GM19455 (cell line): ENCODE measurements at regions not wholly inside any gene's neighbourhood (a gene's known extent, or its start where the extent isn't known, plus 50 kb on each side); places are given as distances from the start of the nearest gene placed in this dataset.

Experiments
- ATAC-seq: cut with Tn5 transposase; IDR thresholded peaks from one replicate; pipeline ENCODE4 v1.9.1; 2021; ENCODE audit not compliant: unreplicated experiment

GRCh38 chr9:78491402-78491801 lies 194.5 kb downstream of the PSAT1 start:
- ATAC-seq, result no peak

GRCh38 chr9:78493166-78493742 lies 196.3 kb downstream of the PSAT1 start:
- no peak for ATAC-seq

- ATAC-seq, result no peak
Observed at GRCh38 chr9:78502566-78502965, 205.6 kb downstream of the PSAT1 start.

GRCh38 chr9:78505546-78505945 lies 208.6 kb downstream of the PSAT1 start:
- no peak for ATAC-seq

- no peak for ATAC-seq
Observed at GRCh38 chr9:78507037-78507436, 210.1 kb downstream of the PSAT1 start.

- ATAC-seq, result no peak
Observed at GRCh38 chr9:78510035-78510434, 213.1 kb downstream of the PSAT1 start.

GRCh38 chr9:78515108-78515507 lies 218.2 kb downstream of the PSAT1 start:
- ATAC-seq, result no peak

GRCh38 chr9:78519786-78520185 lies 222.9 kb downstream of the PSAT1 start:
- no peak for ATAC-seq

- ATAC-seq, result no peak
Observed at GRCh38 chr9:78521680-78522079, 224.8 kb downstream of the PSAT1 start.

- ATAC-seq, result no peak
Observed at GRCh38 chr9:78525986-78526560, 229.1 kb downstream of the PSAT1 start.

- no peak for ATAC-seq
Observed at GRCh38 chr9:78533500-78533899, 236.6 kb downstream of the PSAT1 start.

- ATAC-seq, result no peak
Observed at GRCh38 chr9:78539188-78539587, 242.3 kb downstream of the PSAT1 start.

- ATAC-seq, result no peak
Observed at GRCh38 chr9:78539904-78540303, 243.0 kb downstream of the PSAT1 start.

GRCh38 chr9:78541868-78542443 lies 245.0 kb downstream of the PSAT1 start:
- no peak for ATAC-seq

- no peak for ATAC-seq
Observed at GRCh38 chr9:78542491-78543181, 245.7 kb downstream of the PSAT1 start.

- no peak for ATAC-seq
Observed at GRCh38 chr9:78543353-78543752, 246.4 kb downstream of the PSAT1 start.

- no peak for ATAC-seq
Observed at GRCh38 chr9:78544230-78544629, 247.3 kb downstream of the PSAT1 start.

- no peak for ATAC-seq
Observed at GRCh38 chr9:78547831-78548230, 250.9 kb downstream of the PSAT1 start.

GRCh38 chr9:78548670-78549069 lies 251.7 kb downstream of the PSAT1 start:
- no peak for ATAC-seq

GRCh38 chr9:78549711-78550110 lies 252.8 kb downstream of the PSAT1 start:
- ATAC-seq, result no peak

- ATAC-seq, result no peak
Observed at GRCh38 chr9:78552802-78553201, 255.9 kb downstream of the PSAT1 start.

GRCh38 chr9:78557540-78557939 lies 260.6 kb downstream of the PSAT1 start:
- ATAC-seq, result no peak
